ENCODE measurements at regions not wholly inside any gene's neighbourhood (a gene's known extent, or its start where the extent isn't known, plus 50 kb on each side); places are given as distances from the start of the nearest gene placed in this dataset.

DNA sequence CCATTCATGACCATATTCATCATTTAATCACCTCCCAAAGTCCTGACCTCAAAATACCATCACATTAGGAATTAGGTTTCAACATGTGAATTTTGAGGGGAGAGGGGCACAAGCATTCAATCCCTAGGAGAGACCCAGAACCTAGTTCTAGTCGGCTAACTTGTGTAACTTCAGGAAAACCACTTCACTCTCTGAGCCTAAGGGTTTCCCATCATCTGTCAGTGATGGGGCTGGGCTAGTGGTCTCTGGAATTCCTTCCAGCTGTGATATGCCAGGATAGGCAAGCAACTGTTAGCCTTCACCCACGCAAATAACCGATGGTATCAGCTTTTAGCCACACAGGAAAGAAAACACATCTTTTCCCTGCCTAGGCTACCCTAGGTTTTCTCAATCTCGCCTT lies 52.5 kb upstream of the MEX3C start:
- TF ChIP-seq, protein P1, sequence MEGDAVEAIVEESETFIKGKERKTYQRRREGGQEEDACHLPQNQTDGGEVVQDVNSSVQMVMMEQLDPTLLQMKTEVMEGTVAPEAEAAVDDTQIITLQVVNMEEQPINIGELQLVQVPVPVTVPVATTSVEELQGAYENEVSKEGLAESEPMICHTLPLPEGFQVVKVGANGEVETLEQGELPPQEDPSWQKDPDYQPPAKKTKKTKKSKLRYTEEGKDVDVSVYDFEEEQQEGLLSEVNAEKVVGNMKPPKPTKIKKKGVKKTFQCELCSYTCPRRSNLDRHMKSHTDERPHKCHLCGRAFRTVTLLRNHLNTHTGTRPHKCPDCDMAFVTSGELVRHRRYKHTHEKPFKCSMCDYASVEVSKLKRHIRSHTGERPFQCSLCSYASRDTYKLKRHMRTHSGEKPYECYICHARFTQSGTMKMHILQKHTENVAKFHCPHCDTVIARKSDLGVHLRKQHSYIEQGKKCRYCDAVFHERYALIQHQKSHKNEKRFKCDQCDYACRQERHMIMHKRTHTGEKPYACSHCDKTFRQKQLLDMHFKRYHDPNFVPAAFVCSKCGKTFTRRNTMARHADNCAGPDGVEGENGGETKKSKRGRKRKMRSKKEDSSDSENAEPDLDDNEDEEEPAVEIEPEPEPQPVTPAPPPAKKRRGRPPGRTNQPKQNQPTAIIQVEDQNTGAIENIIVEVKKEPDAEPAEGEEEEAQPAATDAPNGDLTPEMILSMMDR (IDR thresholded peaks at IDR 0.05), result no peak
- no peak for TF ChIP-seq POLR2A (IDR thresholded peaks at IDR 0.05)

Data from body of pancreas (tissue), 4 donors.